ENCODE measurements at regions not wholly inside any gene's neighbourhood (a gene's known extent, or its start where the extent isn't known, plus 50 kb on each side); places are given as distances from the start of the nearest gene placed in this dataset.

- CTCF ChIA-PET, result no interaction called here
Measured at GRCh38 chr18:14958701-14959100, 210.7 kb downstream of the ANKRD30B start.

GRCh38 chr18:14959550-14959949, 211.6 kb downstream of the ANKRD30B start:
- H3K9me3 Mint-ChIP-seq, result peaks cover 6% of the 10 kb centered on the region
- H3K36me3 Mint-ChIP-seq (ENCODE audit: low read depth), result no peaks in the 10 kb centered on the region
- POLR2A ChIA-PET, result no interaction called here
- no peaks in the 10 kb centered on the region for H3K4me1 Mint-ChIP-seq
- H3K27me3 Mint-ChIP-seq, result no peaks in the 10 kb centered on the region
- CTCF ChIA-PET, result no interaction called here
- intact Hi-C loops (cut with micrococcal nuclease), result no loop called here
- ATAC-seq (ENCODE audit: low read depth) (no peak), DNase-seq (no peak)
- TF ChIP-seq CTCF (IDR thresholded peaks at IDR 0.05), result no peak
- H3K27ac Mint-ChIP-seq, result no peak overlapping the region
- no peak overlapping the region for H3K4me3 Mint-ChIP-seq

More at GRCh38 chr18:14958701-14959100, 210.7 kb downstream of the ANKRD30B start:
- intact Hi-C loops (cut with micrococcal nuclease), result no loop called here
- POLR2A ChIA-PET, result no interaction called here
- no peaks in the 10 kb centered on the region for H3K4me1 Mint-ChIP-seq
- no peak for TF ChIP-seq CTCF (IDR thresholded peaks at IDR 0.05)
- H3K4me3 Mint-ChIP-seq, result no peak overlapping the region
- H3K36me3 Mint-ChIP-seq (ENCODE audit: low read depth), result no peaks in the 10 kb centered on the region
- ATAC-seq (ENCODE audit: low read depth) (no peak), DNase-seq (no peak)
- H3K9me3 Mint-ChIP-seq, result peaks cover 6% of the 10 kb centered on the region
- no peak overlapping the region for H3K27ac Mint-ChIP-seq
- H3K27me3 Mint-ChIP-seq, result no peaks in the 10 kb centered on the region

- intact Hi-C loops (cut with micrococcal nuclease), result no loop called here
- H3K9me3 Mint-ChIP-seq, result peaks cover 2% of the 10 kb centered on the region
- no peaks in the 10 kb centered on the region for H3K36me3 Mint-ChIP-seq (ENCODE audit: low read depth)
- DNase-seq (no peak), ATAC-seq (ENCODE audit: low read depth) (no peak)
- H3K27me3 Mint-ChIP-seq, result no peaks in the 10 kb centered on the region
- H3K4me1 Mint-ChIP-seq, result no peaks in the 10 kb centered on the region
- no peak overlapping the region for H3K27ac Mint-ChIP-seq
- CTCF ChIA-PET, result no interaction called here
- H3K4me3 Mint-ChIP-seq, result no peak overlapping the region
- POLR2A ChIA-PET, result no interaction called here
- TF ChIP-seq CTCF (IDR thresholded peaks at IDR 0.05), result no peak
Measured at GRCh38 chr18:14961991-14962390, 214.0 kb downstream of the ANKRD30B start.

GRCh38 chr18:14962626-14963025, 214.7 kb downstream of the ANKRD30B start:
- no peak overlapping the region for H3K4me3 Mint-ChIP-seq
- CTCF ChIA-PET, result no interaction called here
- DNase-seq (no peak), ATAC-seq (ENCODE audit: low read depth) (no peak)
- intact Hi-C loops (cut with micrococcal nuclease), result no loop called here
- no peaks in the 10 kb centered on the region for H3K4me1 Mint-ChIP-seq
- TF ChIP-seq CTCF (IDR thresholded peaks at IDR 0.05), result no peak
- POLR2A ChIA-PET, result no interaction called here
- no peak overlapping the region for H3K27ac Mint-ChIP-seq
- no peaks in the 10 kb centered on the region for H3K27me3 Mint-ChIP-seq
- H3K36me3 Mint-ChIP-seq (ENCODE audit: low read depth), result no peaks in the 10 kb centered on the region
- H3K9me3 Mint-ChIP-seq, result no peaks in the 10 kb centered on the region

GRCh38 chr18:14963246-14963645, 215.3 kb downstream of the ANKRD30B start:
- Mint-ChIP-seq H3K9me3 (no peaks in the 10 kb centered on the region), H3K4me3 (no peak overlapping the region), H3K27me3 (no peaks in the 10 kb centered on the region), H3K36me3 (ENCODE audit: low read depth) (no peaks in the 10 kb centered on the region), H3K27ac (no peak overlapping the region), H3K4me1 (no peaks in the 10 kb centered on the region)
- intact Hi-C loops (cut with micrococcal nuclease), result no loop called here
- DNase-seq (no peak), ATAC-seq (ENCODE audit: low read depth) (no peak)
- TF ChIP-seq CTCF (IDR thresholded peaks at IDR 0.05), result no peak
- CTCF ChIA-PET, result no interaction called here
- POLR2A ChIA-PET, result no interaction called here
